ENCODE measurements at regions not wholly inside any gene's neighbourhood (a gene's known extent, or its start where the extent isn't known, plus 50 kb on each side); places are given as distances from the start of the nearest gene placed in this dataset.

DNA sequence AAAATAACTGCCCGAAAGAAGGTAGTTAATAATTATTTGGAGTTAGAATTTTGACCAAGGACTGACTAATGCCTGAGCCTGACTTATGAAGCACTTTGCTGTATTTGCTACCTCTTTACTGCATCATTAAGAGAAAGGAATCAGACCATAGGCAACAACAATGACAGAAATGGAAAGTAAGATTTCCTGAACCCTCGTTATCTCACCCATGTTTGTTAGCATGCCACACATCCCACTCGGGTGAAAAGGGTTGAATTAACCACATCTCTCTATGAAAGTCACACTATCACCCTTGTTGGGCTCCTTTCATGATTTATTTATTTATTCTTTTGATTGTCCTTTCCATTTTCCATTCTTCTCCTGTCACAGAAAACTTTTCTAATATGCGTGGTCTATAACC, 59.6 kb downstream of the OLIG3 start:
- no TSS peak for BruUV-seq (replicated peaks)
- H3K4me3 ChIP-seq = no peak overlapping the region
- no peaks in the 10 kb centered on the region for H4K20me1 ChIP-seq (ENCODE audit: insufficient read depth)
- H3K4me1 ChIP-seq (replicated peaks; ENCODE audit: insufficient read depth) = no peaks in the 10 kb centered on the region
- H3K4me2 ChIP-seq = no peak overlapping the region
- DNase-seq = no peak
- H3K27me3 ChIP-seq (ENCODE audit: insufficient read depth, low read depth) = no peaks in the 10 kb centered on the region
- H3F3A ChIP-seq (ENCODE audit: insufficient read depth, low read depth) = no peaks in the 10 kb centered on the region
- H2AFZ ChIP-seq = peak overlapping the region; percentile 10; the same call in 1 of the 2 replicates
- H3K36me3 ChIP-seq (ENCODE audit: low read depth) = no peaks in the 10 kb centered on the region
- intact Hi-C loops (cut with micrococcal nuclease; ENCODE audit: unreplicated experiment) = no loop called here
- no peak overlapping the region for H3K27ac ChIP-seq
- H3K79me2 ChIP-seq (ENCODE audit: low read depth) = no peaks in the 10 kb centered on the region
- no peaks in the 10 kb centered on the region for H3K9me2 ChIP-seq (ENCODE audit: insufficient read depth)
- POLR2A ChIA-PET (ENCODE audit: unreplicated experiment) = no interaction called here
- CTCF ChIA-PET = no interaction called here
- no peaks in the 10 kb centered on the region for H3K9me3 ChIP-seq (ENCODE audit: insufficient read depth, low read depth)
- TF ChIP-seq CTCF (conservative IDR thresholded peaks at IDR 0.05) (no peak), EZH2 (IDR thresholded peaks at IDR 0.05; ENCODE audit: low read depth) (no peak)

GRCh38 chr6:137432054-137432611, 62.1 kb downstream of the OLIG3 start:
- POLR2A ChIA-PET (ENCODE audit: unreplicated experiment) = no interaction called here
- H3K4me2 ChIP-seq = no peak overlapping the region

DNA sequence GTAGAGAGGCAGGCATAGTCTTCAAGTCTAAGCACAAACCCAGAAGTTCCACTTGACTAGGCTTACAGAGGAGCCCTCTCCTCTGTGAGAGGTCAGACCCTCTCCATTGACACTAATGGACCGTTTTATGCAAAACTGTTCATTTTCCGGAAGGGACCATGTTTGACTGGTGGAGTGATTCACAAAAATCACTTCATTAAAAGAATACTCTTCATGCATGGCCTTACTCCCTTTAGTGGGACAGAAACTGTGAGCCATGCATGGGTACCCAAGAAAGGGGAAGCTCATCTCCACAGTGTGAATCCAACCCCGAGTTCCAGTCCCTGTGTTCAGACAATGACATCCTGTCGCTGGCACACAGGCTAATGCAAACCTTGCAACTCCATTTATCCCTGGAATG, 63.2 kb downstream of the OLIG3 start:
- no TSS peak for BruUV-seq (replicated peaks)
- Histone ChIP-seq H4K20me1 (ENCODE audit: insufficient read depth) (no peaks in the 10 kb centered on the region), H3K79me2 (ENCODE audit: low read depth) (no peaks in the 10 kb centered on the region), H3K9me2 (ENCODE audit: insufficient read depth) (no peaks in the 10 kb centered on the region), H3K4me3 (no peak overlapping the region), H3K4me2 (no peak overlapping the region), H3F3A (ENCODE audit: insufficient read depth, low read depth) (no peaks in the 10 kb centered on the region), H3K36me3 (ENCODE audit: low read depth) (no peaks in the 10 kb centered on the region), H3K4me1 (replicated peaks; ENCODE audit: insufficient read depth) (no peaks in the 10 kb centered on the region), H3K27me3 (ENCODE audit: insufficient read depth, low read depth) (no peaks in the 10 kb centered on the region), H3K27ac (no peak overlapping the region), H3K9me3 (ENCODE audit: insufficient read depth, low read depth) (no peaks in the 10 kb centered on the region), H2AFZ (no peak overlapping the region)
- DNase-seq = no peak
- intact Hi-C loops (cut with micrococcal nuclease; ENCODE audit: unreplicated experiment) = no loop called here
- TF ChIP-seq EZH2 (IDR thresholded peaks at IDR 0.05; ENCODE audit: low read depth) = no peak
- TF ChIP-seq CTCF (conservative IDR thresholded peaks at IDR 0.05) = no peak
- ChIA-PET CTCF (no interaction called here), POLR2A (ENCODE audit: unreplicated experiment) (no interaction called here)

More at GRCh38 chr6:137432054-137432611, 62.1 kb downstream of the OLIG3 start:
- no peaks in the 10 kb centered on the region for H3F3A ChIP-seq (ENCODE audit: insufficient read depth, low read depth)
- H3K4me1 ChIP-seq (replicated peaks; ENCODE audit: insufficient read depth) = no peaks in the 10 kb centered on the region
- H3K4me3 ChIP-seq = no peak overlapping the region
- no peaks in the 10 kb centered on the region for H3K36me3 ChIP-seq (ENCODE audit: low read depth)
- no peaks in the 10 kb centered on the region for H4K20me1 ChIP-seq (ENCODE audit: insufficient read depth)
- intact Hi-C loops (cut with micrococcal nuclease; ENCODE audit: unreplicated experiment) = no loop called here
- H3K79me2 ChIP-seq (ENCODE audit: low read depth) = no peaks in the 10 kb centered on the region
- no peak for DNase-seq
- TF ChIP-seq EZH2 (IDR thresholded peaks at IDR 0.05; ENCODE audit: low read depth) (no peak), CTCF (conservative IDR thresholded peaks at IDR 0.05) (no peak)
- no peak overlapping the region for H3K27ac ChIP-seq
- no peak overlapping the region for H2AFZ ChIP-seq
- no peaks in the 10 kb centered on the region for H3K9me3 ChIP-seq (ENCODE audit: insufficient read depth, low read depth)
- no TSS peak for BruUV-seq (replicated peaks)
- no peaks in the 10 kb centered on the region for H3K9me2 ChIP-seq (ENCODE audit: insufficient read depth)
- H3K27me3 ChIP-seq (ENCODE audit: insufficient read depth, low read depth) = no peaks in the 10 kb centered on the region
- CTCF ChIA-PET = no interaction called here
